Activated T-helper 2 cell treated with anti-CD3 and anti-CD28 coated beads, Interferon-gamma antibody, Interleukin-2, Interleukin-4, amounts not matched to agents 10 μg/mL and 5 μg/mL and 100 μg/mL, durations not matched to agents 14 hours and 24 hours and 36 hours (primary cell): ENCODE measurements at regions not wholly inside any gene's neighbourhood (a gene's known extent, or its start where the extent isn't known, plus 50 kb on each side); places are given as distances from the start of the nearest gene placed in this dataset.

Experiments used
- DNase-seq: peaks from one replicate; pipeline ENCODE4 v3.0.0; 2021; ENCODE audit warnings: low spot score
- H3K27ac Mint-ChIP-seq: one replicate; pipeline ENCODE4 v1.8.0; 2021; ENCODE audit warnings: mixed read lengths
- H3K27me3 Mint-ChIP-seq: one replicate; pipeline ENCODE4 v1.8.0; 2021; ENCODE audit warnings: low read depth, mixed read lengths
- H3K36me3 Mint-ChIP-seq: one replicate; pipeline ENCODE4 v1.8.0; 2021; ENCODE audit warnings: low read depth, mixed read lengths
- H3K4me1 Mint-ChIP-seq: one replicate; pipeline ENCODE4 v1.8.0; 2021; ENCODE audit warnings: low read depth, mixed read lengths
- H3K4me3 Mint-ChIP-seq: one replicate; pipeline ENCODE4 v1.8.0; 2021; ENCODE audit warnings: low read depth, mild to moderate bottlenecking, moderate library complexity, mixed read lengths
- H3K9me3 Mint-ChIP-seq: one replicate; pipeline ENCODE4 v1.8.0; 2021; ENCODE audit warnings: mixed read lengths
- intact Hi-C: fragments of 100-400 bp; cut with micrococcal nuclease; formaldehyde crosslinking; loops from one replicate; pipeline ENCODE4 v1.15.1; 2023

GRCh38 chr2:10232096-10232815 lies 70.4 kb upstream of the HPCAL1 start:
- H3K9me3 Mint-ChIP-seq, result peaks cover 10% of the 10 kb centered on the region
- no peaks in the 10 kb centered on the region for H3K36me3 Mint-ChIP-seq
- H3K27ac Mint-ChIP-seq, result no peak overlapping the region
- no peak for DNase-seq
- H3K27me3 Mint-ChIP-seq, result no peaks in the 10 kb centered on the region
- intact Hi-C loops, result no loop called here
- H3K4me3 Mint-ChIP-seq, result no peak overlapping the region
- H3K4me1 Mint-ChIP-seq, result peaks cover 5% of the 10 kb centered on the region

- Mint-ChIP-seq H3K27ac (no peak overlapping the region), H3K36me3 (no peaks in the 10 kb centered on the region), H3K4me1 (peaks cover 5% of the 10 kb centered on the region), H3K4me3 (no peak overlapping the region), H3K27me3 (no peaks in the 10 kb centered on the region), H3K9me3 (peaks cover 10% of the 10 kb centered on the region)
- intact Hi-C loops, result no loop called here
- DNase-seq, result no peak
These were observed 69.3 kb upstream of the HPCAL1 start for GRCh38 chr2:10233131-10234012.

GRCh38 chr2:10234013-10234306 lies 68.7 kb upstream of the HPCAL1 start:
- Mint-ChIP-seq H3K36me3 (no peaks in the 10 kb centered on the region), H3K9me3 (peaks cover 10% of the 10 kb centered on the region), H3K4me1 (peaks cover 5% of the 10 kb centered on the region), H3K27ac (no peak overlapping the region), H3K27me3 (no peaks in the 10 kb centered on the region), H3K4me3 (no peak overlapping the region)
- DNase-seq, result no peak
- intact Hi-C loops, result no loop called here

- peaks cover 10% of the 10 kb centered on the region for H3K9me3 Mint-ChIP-seq
- H3K36me3 Mint-ChIP-seq, result no peaks in the 10 kb centered on the region
- DNase-seq, result no peak
These were observed 68.2 kb upstream of the HPCAL1 start for GRCh38 chr2:10234409-10235094.

GRCh38 chr2:10235099-10235908 lies 67.4 kb upstream of the HPCAL1 start:
- H3K27ac Mint-ChIP-seq, result no peak overlapping the region

More at GRCh38 chr2:10234409-10235094, 68.2 kb upstream of the HPCAL1 start:
- no peaks in the 10 kb centered on the region for H3K27me3 Mint-ChIP-seq
- intact Hi-C loops, result no loop called here
- no peak overlapping the region for H3K4me3 Mint-ChIP-seq
- peaks cover 5% of the 10 kb centered on the region for H3K4me1 Mint-ChIP-seq
- H3K27ac Mint-ChIP-seq, result no peak overlapping the region

GRCh38 chr2:10235909-10236550 lies 66.7 kb upstream of the HPCAL1 start:
- no peak overlapping the region for H3K4me3 Mint-ChIP-seq
- intact Hi-C loops, result no loop called here
- H3K27ac Mint-ChIP-seq, result no peak overlapping the region
- no peak for DNase-seq
- H3K4me1 Mint-ChIP-seq, result peaks cover 5% of the 10 kb centered on the region
- peaks cover 10% of the 10 kb centered on the region for H3K9me3 Mint-ChIP-seq
- no peaks in the 10 kb centered on the region for H3K36me3 Mint-ChIP-seq
- no peaks in the 10 kb centered on the region for H3K27me3 Mint-ChIP-seq

More at GRCh38 chr2:10235099-10235908, 67.4 kb upstream of the HPCAL1 start:
- Mint-ChIP-seq H3K36me3 (no peaks in the 10 kb centered on the region), H3K27me3 (no peaks in the 10 kb centered on the region), H3K9me3 (peaks cover 10% of the 10 kb centered on the region), H3K4me3 (no peak overlapping the region), H3K4me1 (peaks cover 5% of the 10 kb centered on the region)
- no peak for DNase-seq
- intact Hi-C loops, result no loop called here

- no peaks in the 10 kb centered on the region for H3K36me3 Mint-ChIP-seq
- H3K4me1 Mint-ChIP-seq, result peaks cover 5% of the 10 kb centered on the region
- peaks cover 10% of the 10 kb centered on the region for H3K9me3 Mint-ChIP-seq
- no peak for DNase-seq
- intact Hi-C loops, result no loop called here
- no peaks in the 10 kb centered on the region for H3K27me3 Mint-ChIP-seq
- no peak overlapping the region for H3K4me3 Mint-ChIP-seq
- no peak overlapping the region for H3K27ac Mint-ChIP-seq
These were observed 65.9 kb upstream of the HPCAL1 start for GRCh38 chr2:10236571-10237391.

- Mint-ChIP-seq H3K4me1 (peaks cover 5% of the 10 kb centered on the region), H3K27ac (no peak overlapping the region), H3K9me3 (peaks cover 10% of the 10 kb centered on the region), H3K27me3 (no peaks in the 10 kb centered on the region), H3K4me3 (no peak overlapping the region), H3K36me3 (no peaks in the 10 kb centered on the region)
- no peak for DNase-seq
- intact Hi-C loops, result no loop called here
These were observed 65.0 kb upstream of the HPCAL1 start for GRCh38 chr2:10237392-10238321.

- no peaks in the 10 kb centered on the region for H3K36me3 Mint-ChIP-seq
- H3K9me3 Mint-ChIP-seq, result peaks cover 4% of the 10 kb centered on the region
- H3K27ac Mint-ChIP-seq, result no peak overlapping the region
- intact Hi-C loops, result no loop called here
- DNase-seq, result no peak
- no peaks in the 10 kb centered on the region for H3K4me1 Mint-ChIP-seq
- H3K27me3 Mint-ChIP-seq, result no peaks in the 10 kb centered on the region
- no peak overlapping the region for H3K4me3 Mint-ChIP-seq
These were observed 64.3 kb upstream of the HPCAL1 start for GRCh38 chr2:10238396-10238795.

GRCh38 chr2:10238991-10239485 lies 63.7 kb upstream of the HPCAL1 start:
- Mint-ChIP-seq H3K4me3 (no peak overlapping the region), H3K27ac (no peak overlapping the region), H3K4me1 (no peaks in the 10 kb centered on the region), H3K9me3 (no peaks in the 10 kb centered on the region), H3K27me3 (no peaks in the 10 kb centered on the region), H3K36me3 (no peaks in the 10 kb centered on the region)
- no peak for DNase-seq
- intact Hi-C loops, result no loop called here

GRCh38 chr2:10239561-10239967 lies 63.1 kb upstream of the HPCAL1 start:
- Mint-ChIP-seq H3K36me3 (no peaks in the 10 kb centered on the region), H3K27me3 (no peaks in the 10 kb centered on the region), H3K9me3 (no peaks in the 10 kb centered on the region), H3K4me3 (no peak overlapping the region), H3K27ac (no peak overlapping the region), H3K4me1 (no peaks in the 10 kb centered on the region)
- intact Hi-C loops, result no loop called here
- DNase-seq, result no peak
